Left renal cortex interstitium (tissue), 4 donors: ENCODE measurements at regions not wholly inside any gene's neighbourhood (a gene's known extent, or its start where the extent isn't known, plus 50 kb on each side); places are given as distances from the start of the nearest gene placed in this dataset.
"Not testable (repeated sequence)": the region's sequence is repeated elsewhere in the genome, so short reads cannot be mapped to it uniquely, and the experiment has no call there.

Experiments used
- DNase-seq, 4 donors: peaks; one replicate each; pipeline ENCODE4 v3.0.0-alpha.2; 2013; ENCODE audit warnings: low read depth in 4 of 4, low spot score in 2 of 4, missing footprints in 1 of 4

DNA sequence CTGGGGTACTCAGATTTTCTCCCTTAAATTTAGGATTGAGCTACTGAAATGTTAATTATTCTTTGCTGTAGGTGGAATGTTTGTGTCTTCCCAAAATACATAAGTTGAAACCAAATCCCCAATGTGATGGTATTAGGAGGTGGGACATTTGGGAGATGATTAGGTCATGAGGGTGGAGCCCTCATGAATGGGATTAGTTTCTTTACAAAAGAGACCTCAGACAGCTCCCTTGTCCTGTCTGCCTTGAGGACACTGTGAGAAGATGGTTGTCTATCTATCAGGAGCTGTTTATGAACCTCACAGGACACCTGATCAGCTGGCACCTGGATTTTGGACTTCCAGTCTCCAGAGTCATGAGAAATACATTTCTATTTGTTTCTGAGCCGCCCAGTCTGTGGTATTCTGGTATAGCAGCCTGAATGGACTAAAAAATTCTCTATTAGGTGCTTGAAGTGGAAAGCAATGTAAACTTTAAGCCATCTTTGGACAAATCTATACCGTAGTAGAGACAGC, 99.2 kb upstream of the UXS1 start:
- no peak for DNase-seq

DNA sequence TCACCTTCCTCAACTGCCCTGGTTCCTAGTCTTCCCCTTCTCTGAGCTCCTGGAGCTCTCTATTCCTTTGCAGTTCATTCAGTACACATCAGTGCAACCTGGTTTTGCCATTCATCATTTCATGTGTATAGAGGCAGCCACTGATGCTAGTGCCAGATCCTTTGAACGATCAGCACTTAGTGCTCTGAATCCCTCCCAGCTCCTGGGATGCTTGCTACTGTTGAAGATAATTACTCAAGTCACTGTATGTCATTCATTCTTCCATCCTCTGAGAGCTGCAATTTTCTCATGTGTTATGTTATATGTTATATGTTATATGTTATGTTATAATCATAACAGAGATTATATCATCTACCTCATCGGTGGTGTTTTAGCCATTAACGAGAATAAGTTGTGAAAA, 98.5 kb upstream of the UXS1 start:
- DNase-seq = no peak

DNA sequence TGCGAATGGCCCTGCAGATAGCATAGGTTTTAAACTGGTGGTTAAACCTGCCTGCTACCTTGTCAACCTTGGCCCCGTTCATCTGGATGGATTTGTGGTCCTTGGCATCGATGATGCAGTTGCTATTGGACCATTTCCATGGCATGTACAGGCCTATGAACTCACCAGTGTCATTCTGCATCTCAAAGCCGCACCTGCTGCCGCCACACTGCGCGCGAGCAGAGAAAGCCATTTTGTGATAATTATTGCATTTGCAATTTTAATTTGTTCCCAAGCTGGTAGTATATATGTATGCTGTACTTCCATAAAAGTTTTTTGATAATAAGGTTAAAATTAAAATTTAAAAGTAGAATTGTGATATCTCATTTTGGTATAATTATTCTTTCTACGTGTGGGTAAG, 94.8 kb upstream of the UXS1 start:
- no peak for DNase-seq

DNA sequence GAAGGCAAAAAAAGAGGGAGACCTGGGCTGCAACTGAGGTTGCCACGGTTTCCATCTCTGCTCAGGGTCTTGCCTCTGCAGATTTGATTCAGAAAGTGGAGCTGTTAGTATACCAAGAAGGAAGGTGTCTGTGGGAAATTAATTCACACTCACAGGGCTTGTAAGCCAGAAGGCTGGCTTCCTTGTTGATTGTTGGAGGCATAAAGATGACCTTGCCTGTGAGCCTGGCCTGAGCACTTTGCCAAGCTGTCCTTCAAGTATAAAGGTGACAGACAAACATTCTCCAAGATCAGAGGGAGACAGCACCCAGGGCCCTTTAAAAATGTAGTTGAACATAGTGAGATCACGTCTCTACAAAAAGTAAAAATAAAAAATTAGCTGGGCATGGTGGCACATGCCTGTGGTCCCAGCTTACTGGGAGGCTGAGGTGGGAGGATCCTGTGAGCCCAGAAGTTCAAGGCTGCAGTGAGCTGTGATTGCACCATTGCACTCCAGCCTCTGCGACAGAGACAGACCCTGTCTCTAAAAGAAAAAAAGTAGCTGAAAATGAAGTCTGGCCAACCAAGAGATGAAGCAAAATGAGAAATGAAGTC, 91.2 kb upstream of the UXS1 start:
- no peak for DNase-seq

DNA sequence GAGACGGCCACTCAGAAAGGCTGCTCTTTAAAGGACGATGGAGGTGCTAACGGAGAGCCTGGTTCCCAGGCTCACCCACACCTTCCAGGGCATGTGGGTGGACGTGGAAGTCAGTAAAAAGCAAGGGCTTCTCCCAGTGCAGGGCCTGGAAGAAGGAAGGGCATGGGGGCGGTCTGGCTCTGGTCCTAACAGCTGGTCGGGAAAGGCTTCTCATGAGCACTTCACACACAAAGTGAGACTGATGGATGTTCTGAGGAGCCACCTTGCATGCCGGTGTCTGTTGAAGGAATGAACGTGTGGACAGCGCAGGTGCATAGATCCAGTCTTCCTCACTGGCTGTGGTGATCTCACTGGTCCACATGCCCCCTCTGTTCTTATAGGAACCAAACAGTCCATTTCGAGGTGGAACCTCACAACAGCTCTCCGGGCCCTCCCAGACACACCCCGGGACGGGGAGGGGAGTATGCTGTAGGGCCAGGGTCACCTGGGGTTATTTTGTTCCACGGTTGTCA, 90.6 kb upstream of the UXS1 start:
- DNase-seq = no peak

DNA sequence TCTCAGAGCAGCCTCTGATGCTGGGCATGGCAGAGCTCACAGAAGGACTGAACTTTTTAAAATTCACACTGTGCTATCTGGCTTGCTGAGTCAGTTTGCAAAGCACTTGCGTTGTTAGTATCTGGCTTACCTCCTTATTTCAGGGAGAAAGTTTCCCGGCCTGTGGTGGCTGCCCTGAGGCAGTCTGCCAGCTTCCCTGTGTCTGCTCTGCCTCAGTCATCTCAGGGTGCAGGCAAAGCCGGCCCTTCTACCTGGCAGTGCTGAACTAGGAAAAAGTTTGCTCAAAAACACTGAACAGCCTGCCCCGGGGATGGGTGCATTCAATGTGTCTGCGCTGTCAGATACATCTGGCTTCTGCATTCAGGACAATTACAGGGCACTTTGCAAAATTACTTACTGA, 90.2 kb upstream of the UXS1 start:
- DNase-seq = no peak

DNA sequence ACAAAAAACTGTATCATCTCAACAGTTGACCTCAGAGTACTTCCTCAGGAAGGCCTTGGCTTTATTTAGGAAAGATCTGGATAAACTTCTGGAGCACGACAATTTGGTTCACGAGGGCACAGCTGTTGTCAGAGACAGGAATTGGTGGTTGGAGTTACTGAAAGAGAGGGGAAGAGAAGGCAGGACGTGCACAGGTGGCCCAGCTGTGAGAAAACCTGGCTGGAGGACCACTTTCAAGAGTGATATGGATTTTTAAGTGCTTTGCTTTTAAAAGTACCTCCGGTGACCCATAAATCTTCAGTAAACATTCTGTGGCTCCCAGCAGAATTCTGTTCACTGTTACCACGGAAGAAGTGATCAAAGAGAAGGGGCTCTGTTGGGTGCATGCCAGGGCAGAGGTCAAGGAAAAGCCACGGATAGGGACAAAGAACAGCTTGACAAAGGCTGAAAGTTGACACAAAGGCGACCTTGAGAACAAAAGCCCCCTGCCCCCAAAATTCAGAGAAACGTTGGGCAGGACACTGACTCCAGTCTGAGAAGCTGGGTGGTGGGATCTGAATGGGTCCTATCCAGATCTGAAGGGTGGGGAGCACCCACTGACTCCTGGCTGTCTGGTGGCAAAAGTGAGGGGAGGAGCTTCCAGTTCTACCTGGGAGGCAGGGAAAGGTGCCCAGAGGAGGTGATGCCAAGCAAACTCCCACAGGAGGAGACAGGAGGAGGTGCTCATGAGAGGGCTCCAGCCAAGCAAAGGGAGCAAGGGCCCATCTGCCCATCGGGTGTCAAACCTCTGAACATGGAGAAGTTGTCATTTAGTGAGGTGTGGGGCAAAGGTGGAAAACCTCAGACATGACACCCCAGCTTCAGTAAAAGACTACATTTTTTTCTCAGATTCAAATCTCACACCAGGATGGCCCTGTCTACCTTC, 89.4 kb upstream of the UXS1 start:
- not testable (repeated sequence) for DNase-seq

DNA sequence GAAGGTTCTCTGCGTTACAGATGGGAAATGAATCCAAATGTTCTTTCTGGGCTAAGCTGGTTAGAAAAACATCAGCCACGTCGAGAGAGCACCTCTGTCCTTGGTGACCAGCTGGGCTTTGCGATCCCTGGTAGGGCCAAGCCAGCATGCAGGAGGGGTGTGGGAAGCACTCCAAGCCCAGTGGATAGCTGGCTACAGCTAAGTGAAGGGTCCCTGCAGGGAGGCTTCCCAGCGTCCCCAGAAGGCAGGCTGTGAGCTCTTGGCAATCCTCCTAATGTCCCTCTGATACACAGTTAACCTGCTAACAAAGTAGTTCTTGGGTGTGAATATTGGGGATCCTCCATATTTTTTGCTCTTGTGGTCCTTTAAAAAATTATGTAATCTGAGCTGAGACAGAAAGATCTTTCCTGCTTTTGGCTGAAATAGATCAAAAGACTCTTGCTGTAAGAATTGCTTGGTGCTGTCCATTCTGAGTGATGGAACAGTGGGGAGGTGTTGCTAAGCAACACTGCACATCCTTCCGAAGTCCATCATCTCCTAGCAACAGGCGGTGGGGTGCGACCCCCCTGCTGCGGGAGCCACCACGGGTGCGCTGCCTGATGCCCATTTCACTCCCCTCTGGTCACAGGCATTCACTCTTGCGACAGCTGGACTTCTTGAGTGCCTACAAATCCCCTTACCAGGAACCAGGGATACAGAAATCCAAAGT, 88.5 kb upstream of the UXS1 start:
- no peak for DNase-seq

DNA sequence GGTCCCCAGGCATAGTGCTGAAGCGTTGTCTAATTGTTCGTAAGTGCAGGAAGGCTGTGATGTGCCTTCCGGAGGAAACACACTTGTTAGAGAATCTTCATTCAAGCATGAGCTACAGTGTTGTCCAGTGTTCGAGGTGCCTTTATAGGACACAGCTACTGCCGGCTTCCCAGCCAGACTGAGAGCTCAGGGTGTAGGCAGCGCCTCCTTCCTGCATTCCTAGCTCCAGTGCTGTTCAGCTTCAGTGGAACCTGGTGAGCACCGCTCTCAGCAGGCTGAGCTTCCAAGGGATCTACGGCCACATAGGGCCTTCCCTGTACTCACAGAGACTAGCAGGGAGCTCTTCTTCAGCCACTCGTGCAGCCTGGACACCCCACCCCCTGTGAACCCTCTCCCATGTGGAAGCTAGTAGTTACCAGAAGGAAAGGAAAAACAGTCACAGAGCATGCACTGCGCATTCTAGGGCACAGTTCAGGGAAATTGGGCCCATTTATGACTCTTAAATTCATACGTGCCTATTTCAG, 87.9 kb upstream of the UXS1 start:
- not testable (repeated sequence) for DNase-seq

DNA sequence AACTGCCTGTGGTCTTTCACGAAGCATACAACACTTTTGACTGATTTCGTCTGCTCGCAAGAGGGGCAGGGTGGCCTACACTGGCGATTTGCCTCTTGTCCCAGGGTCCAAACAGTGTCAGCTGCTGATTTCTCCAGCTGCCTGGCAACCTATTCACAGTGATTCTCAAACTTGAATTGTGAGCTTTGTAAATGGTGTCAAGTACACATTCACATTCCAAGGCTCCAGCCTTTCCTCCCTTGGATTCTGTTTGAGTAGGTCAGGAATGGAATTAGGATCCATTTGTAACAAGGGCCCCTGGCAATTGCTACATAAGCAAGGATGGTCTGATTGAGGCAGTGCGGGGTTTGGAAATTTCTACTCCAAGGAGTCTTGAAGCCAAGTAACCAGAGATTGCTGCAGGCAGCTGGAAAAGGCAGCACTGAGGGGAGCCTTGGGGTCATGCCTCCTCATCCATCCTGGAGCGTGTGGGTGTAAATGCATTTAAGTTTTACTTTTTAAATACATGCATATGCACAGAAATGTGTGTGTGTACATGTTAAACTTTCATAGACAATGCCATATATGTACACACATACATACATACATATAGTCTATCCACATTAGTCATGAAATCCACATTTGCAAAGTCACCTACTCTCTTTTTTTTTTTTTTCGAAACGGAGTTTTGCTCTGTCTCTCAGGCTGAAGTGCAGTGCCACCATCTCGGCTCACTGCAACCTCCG, 86.8 kb upstream of the UXS1 start:
- no peak for DNase-seq

DNA sequence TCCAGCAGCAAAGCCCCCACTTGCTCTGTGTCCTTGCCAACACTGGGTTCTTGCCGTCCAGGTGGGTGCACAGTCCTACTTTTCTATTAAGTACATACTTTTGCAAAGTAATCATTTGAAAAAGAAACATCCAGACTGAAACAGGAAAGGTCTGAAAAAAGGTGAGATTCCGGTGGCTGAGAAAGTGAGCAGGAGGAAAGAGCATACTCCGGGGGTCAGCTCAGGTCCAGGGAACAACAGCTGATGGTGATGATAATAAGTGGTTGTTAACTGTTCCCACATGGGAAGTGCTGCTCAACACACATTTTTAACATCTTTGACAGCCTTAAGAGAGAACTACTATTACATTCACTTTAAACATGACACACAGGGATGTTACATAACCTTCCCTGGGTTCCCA, 86.1 kb upstream of the UXS1 start:
- DNase-seq = no peak

DNA sequence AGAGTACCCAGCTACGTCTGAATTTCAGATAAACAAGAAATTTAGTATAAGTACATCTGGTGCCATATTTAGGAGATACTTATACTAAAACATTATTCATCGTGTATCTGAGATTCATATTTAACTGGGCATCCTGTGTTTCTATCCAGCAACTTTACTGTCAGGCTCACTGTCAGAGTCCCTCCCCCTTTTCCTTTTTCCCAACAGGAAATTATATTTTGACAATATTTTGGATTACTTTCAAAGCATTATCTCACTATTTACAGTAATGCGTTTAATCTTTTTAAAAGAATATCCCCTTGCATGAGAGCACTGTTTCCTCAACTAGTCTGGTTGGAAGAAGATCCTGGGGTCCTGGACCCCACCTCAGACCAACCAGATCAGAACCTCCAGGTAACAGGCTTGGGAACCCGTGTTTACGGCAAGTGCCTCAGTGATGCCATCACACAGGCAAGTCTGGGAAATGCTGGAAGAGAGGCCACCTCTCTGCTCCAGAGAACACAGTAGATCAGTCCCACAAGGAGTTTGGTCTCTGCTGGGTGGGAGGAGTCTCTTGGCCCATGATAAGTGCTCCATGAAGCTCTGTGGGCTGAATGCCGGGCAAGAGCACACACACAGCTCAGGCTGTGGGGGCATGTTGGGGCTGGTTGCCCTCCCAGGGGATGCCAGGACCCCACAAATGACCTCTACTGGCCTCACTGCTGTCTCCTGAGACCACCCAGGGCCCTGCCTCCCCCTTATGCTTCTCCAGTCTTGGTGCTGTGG, 84.2 kb upstream of the UXS1 start:
- no peak for DNase-seq

DNA sequence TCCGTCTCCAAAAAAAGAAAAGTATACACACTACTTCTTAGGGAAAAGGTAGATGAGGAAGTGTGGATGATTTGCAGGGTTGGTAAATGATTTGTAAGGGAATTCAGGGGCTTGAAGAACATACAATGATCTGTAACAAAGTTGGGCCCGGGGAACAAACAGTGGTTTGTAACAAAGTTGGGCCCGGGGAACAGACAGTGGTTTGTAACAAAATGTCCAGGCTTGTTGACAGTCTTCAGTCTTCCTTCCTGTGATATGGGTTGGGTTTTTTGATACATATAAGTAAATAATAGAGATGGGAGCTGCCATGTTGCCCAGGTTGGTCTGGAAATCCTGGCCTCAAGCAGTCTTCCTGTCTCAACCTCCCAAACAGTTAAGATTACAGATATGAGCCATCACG, 83.3 kb upstream of the UXS1 start:
- no peak for DNase-seq

DNA sequence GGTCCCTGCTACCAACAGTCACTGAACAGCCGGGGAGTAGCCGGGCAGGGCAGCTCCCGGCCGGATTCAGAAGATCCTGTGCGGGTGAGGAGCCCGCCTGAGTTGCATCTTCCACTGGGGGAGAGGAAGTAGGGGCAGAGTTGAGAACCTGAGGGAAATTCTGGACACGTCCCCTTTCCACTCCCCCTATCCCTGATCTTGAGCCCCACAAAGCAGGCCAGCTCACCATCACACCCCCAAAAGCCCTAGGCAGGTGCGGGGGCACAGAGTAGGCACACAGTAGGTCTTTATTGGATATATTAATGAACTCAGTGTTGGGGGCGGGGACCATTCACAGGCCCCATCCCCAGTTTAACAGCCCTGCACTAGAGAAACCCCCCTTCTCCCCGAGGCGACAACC, 81.9 kb upstream of the UXS1 start:
- DNase-seq = no peak

DNA sequence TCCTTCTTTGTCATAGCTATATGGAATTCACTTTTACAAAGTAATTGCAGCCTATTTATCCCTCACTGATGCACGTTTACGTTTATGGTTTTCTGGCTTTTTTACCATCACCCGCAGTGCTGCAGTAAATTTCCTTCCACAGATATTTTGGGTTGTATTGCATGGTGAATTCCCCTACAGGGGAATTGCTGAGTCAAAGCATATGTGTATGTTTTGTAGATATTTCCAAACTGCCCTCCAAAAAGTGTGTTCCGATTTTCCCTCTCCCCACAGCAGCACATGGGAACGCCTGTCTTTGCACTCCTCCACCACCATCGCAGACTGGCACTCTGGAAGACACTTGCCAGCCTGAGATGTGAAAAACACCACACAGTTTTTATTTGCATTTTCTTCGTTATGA, 80.6 kb upstream of the UXS1 start:
- DNase-seq = no peak

DNA sequence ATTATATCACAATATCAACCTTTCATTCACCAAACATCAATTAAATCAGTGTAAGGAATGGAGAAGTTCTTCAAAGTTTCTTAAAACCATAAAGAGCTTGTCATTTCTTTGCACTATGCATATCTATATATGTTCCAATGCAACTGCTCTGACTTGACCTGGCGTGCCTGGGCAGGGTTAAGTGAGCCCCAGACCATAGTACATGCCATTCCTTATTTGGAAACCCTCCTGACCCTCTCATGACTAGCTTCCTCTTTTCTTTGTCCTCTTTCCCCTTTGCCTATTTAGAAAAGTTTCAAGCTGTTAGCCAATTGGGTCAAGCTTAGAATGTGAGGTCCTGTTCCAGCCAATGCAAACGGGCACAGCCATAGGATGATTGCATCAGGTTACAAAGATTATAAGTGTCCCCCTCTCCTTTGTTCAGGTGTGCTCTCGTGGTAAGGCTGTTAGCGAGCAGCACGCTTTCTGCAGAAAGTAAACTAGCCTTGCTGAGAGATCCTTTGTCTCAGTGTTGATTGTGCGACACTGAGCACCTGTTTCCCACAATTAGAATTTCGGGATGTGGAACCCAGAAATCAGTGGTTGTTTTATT, 78.2 kb upstream of the UXS1 start:
- no peak for DNase-seq

DNA sequence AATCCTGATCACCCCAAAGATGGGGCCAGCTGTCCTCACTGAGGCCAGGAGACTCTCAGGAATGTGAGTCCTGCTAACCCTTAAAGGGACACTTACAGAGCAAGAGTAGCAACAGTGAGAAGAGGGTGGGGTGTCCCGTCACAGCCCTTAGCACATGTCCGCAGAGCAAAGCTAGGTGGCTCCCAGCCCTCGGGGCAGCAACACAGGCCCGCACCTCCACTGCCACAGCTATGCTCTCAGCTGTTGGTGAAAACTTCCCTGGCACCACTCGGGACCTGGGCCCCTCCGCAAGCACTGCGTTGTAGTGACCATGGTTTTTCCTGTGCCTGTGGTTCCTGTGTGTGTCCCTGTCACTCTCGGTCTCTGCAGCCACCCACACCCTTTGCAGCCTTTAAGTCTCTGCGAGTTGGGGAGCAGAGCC, 76.4 kb upstream of the UXS1 start:
- no peak for DNase-seq

DNA sequence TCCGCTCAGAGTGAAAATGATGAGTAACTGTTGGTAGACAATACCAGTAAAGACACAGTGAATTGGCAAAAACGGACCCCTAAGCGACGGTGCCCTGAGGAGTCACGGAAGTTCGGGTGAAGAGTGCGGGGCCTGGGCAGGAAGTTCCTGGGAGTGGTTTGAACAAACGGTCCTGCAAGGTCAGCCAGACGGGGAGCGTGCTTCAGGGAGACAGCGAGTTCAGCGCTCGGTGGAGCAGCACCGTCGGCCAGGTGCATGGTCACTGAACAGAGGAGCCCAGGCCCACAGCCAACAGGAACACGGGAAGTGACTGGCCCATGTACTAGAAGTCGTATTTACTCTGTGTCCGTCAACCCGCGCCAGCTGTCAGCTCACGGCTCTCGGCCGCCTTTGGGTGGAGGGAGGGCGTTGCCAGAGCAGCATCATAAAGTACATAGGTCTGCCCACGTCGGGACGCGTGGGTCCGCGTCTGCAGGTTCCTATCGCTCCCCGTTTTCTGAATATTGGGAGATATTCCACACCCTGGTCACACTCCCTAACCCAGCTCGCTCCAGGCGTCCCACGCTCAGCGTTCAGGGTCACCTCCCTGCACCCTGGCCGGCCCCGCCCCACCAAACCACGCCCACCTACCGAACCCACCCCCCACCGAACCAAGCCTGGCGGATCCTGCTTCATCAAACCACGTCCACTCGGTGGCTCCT, 75.6 kb upstream of the UXS1 start:
- DNase-seq = no peak

DNA sequence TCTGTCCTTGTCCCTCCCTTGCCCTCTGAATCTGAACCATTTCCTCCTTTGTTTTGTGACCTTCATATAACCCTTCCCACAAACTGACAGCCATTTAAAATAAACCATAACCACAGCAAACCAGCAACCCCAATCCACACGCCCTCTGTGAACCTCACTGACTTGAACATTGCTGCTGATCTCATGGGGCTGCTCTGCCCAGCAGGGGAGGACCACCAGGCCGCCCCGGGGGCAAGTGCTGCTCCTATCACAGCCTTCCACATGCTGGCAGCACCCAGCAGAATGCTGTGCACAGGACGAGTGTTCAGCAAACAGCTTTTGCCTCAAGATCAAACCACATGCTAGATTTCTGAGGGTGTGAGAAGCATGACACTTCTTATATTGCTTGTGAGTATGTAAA, 73.9 kb upstream of the UXS1 start:
- no peak for DNase-seq
